SU-DHL-6 (cell line): ENCODE measurements at regions not wholly inside any gene's neighbourhood (a gene's known extent, or its start where the extent isn't known, plus 50 kb on each side); places are given as distances from the start of the nearest gene placed in this dataset.
"Not testable (repeated sequence)": the region's sequence is repeated elsewhere in the genome, so short reads cannot be mapped to it uniquely, and the experiment has no call there.

Experiments used
- CTCF ChIP-seq: fragments of 200-600 bp; sonication (generic); IDR thresholded peaks from one replicate; pipeline ENCODE4 v1.5.1; 2017; ENCODE audit warnings: antibody characterized with exemption, mild to moderate bottlenecking, low read length, moderate library complexity; ENCODE audit not compliant: insufficient read depth, poor library complexity, severe bottlenecking
- EZH2phosphoT487 ChIP-seq: fragments of 200-600 bp; sonication (generic), shearing (Covaris generic); conservative IDR thresholded peaks from 2 replicates; pipeline ENCODE4 v1.6.1; 2018; ENCODE audit warnings: mild to moderate bottlenecking, antibody characterized with exemption, low read length, moderate library complexity, mixed read lengths

DNA sequence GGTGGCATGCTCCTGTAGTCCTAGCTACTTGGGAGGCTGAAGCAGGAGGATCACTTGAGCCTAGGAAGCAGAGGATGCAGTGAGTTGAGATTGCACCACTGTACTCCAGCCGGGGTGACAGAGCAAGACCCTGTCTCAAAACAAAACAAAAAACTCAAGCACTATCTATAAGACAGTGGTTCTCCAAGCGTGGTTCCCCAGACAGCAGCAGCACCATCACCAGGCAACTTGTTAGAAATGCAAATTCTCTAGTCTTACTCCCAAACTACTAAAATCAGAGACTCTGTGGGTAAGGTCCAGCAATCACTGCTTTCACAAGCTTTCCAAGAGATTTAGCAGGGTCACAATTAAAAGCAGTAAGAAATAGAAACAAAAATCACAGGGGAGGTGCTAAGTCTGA is 177.0 kb upstream of the KCTD7 start:
- not testable (repeated sequence) for TF ChIP-seq CTCF, EZH2phosphoT487
